ENCODE measurements at regions not wholly inside any gene's neighbourhood (a gene's known extent, or its start where the extent isn't known, plus 50 kb on each side); places are given as distances from the start of the nearest gene placed in this dataset.

- H3K79me1 ChIP-seq (ENCODE audit: low read depth, low read length) = no peaks in the 10 kb centered on the region
- H2BK120ac ChIP-seq (ENCODE audit: low read depth, low read length) = no peak overlapping the region
- H2BK12ac ChIP-seq (ENCODE audit: low read length) = no peak overlapping the region
- DNase-seq (ENCODE audit: low spot score) = no peak
- no peak overlapping the region for H2BK5ac ChIP-seq (ENCODE audit: low read length)
- no peak overlapping the region for H3K4me2 ChIP-seq (ENCODE audit: insufficient read depth, low read length, poor library complexity, severe bottlenecking)
- no peak overlapping the region for H3K4me3 ChIP-seq (ENCODE audit: low read length in 2 of 2)
- H2BK15ac ChIP-seq (ENCODE audit: low read length) = no peak overlapping the region
- H3K4ac ChIP-seq (ENCODE audit: low read length) = no peak overlapping the region
- H3K18ac ChIP-seq (ENCODE audit: low read length) = no peak overlapping the region
- WGBS, 2 donors (ENCODE audit: extremely low coverage in 2 of 2, insufficient read length in 2 of 2, insufficient replicate concordance in 1 of 2) = no CpG with 5 or more reads among the region's 3 CpGs
- no peak overlapping the region for H3K27ac ChIP-seq (replicated peaks; ENCODE audit: low read length)
- H2AFZ ChIP-seq (ENCODE audit: low read length) = peak overlapping the region; percentile 41
- no peak overlapping the region for H3K14ac ChIP-seq (ENCODE audit: low read length)
- no peak overlapping the region for H2AK5ac ChIP-seq (ENCODE audit: low read depth, low read length)
- H3K36me3 ChIP-seq (replicated peaks in 1 of 2; ENCODE audit: control insufficient read depth in 2 of 2, insufficient read depth in 2 of 2, low read length in 2 of 2) = no peaks in the 10 kb centered on the region
- no peaks in the 10 kb centered on the region for H3K27me3 ChIP-seq (ENCODE audit: control insufficient read depth in 3 of 3, insufficient read depth in 3 of 3, low read depth in 1 of 3, low read length in 3 of 3)
- no peaks in the 10 kb centered on the region for H3K9me3 ChIP-seq (replicated peaks in 1 of 2; ENCODE audit: control insufficient read depth in 2 of 2, insufficient read depth in 1 of 2, low read depth in 1 of 2, low read length in 2 of 2)
- no peak overlapping the region for H3K23ac ChIP-seq (ENCODE audit: low read depth, low read length, poor library complexity)
- no peak overlapping the region for H4K91ac ChIP-seq (ENCODE audit: low read depth, low read length, poor library complexity)
- no peak overlapping the region for H3K9ac ChIP-seq (ENCODE audit: low read depth, low read length, poor library complexity)
- H3K4me1 ChIP-seq (ENCODE audit: control insufficient read depth in 2 of 2, insufficient read depth in 1 of 2, low read depth in 1 of 2, low read length in 2 of 2) = peaks cover 7 to 30% of the 10 kb centered on the region in 2 donors
- H4K8ac ChIP-seq (ENCODE audit: low read depth, low read length) = no peak overlapping the region
Measured at GRCh38 chr2:157076526-157077161, 180.9 kb upstream of the GALNT5 start.

GRCh38 chr2:157077753-157078350 is 179.7 kb upstream of the GALNT5 start:
- Histone ChIP-seq H3K27ac (replicated peaks; ENCODE audit: low read length) (no peak overlapping the region), H4K91ac (ENCODE audit: low read depth, low read length, poor library complexity) (no peak overlapping the region), H2BK12ac (ENCODE audit: low read length) (no peak overlapping the region)

GRCh38 chr2:157082950-157083349 is 174.6 kb upstream of the GALNT5 start:
- H2AK5ac ChIP-seq (ENCODE audit: low read depth, low read length) = no peak overlapping the region
- H3K27ac ChIP-seq (replicated peaks; ENCODE audit: low read length) = no peak overlapping the region
- no peak overlapping the region for H2BK5ac ChIP-seq (ENCODE audit: low read length)
- H3K9me3 ChIP-seq (replicated peaks in 1 of 2; ENCODE audit: control insufficient read depth in 2 of 2, insufficient read depth in 1 of 2, low read depth in 1 of 2, low read length in 2 of 2) = no peaks in the 10 kb centered on the region
- H2BK12ac ChIP-seq (ENCODE audit: low read length) = no peak overlapping the region
- no peak overlapping the region for H3K9ac ChIP-seq (ENCODE audit: low read depth, low read length, poor library complexity)
- H3K27me3 ChIP-seq (ENCODE audit: control insufficient read depth in 3 of 3, insufficient read depth in 3 of 3, low read depth in 1 of 3, low read length in 3 of 3) = no peaks in the 10 kb centered on the region
- no peak overlapping the region for H2AFZ ChIP-seq (ENCODE audit: low read length)
- no peak overlapping the region for H2BK120ac ChIP-seq (ENCODE audit: low read depth, low read length)
- H3K4me2 ChIP-seq (ENCODE audit: insufficient read depth, low read length, poor library complexity, severe bottlenecking) = no peak overlapping the region
- no peak overlapping the region for H2BK15ac ChIP-seq (ENCODE audit: low read length)
- H3K18ac ChIP-seq (ENCODE audit: low read length) = no peak overlapping the region
- H3K79me1 ChIP-seq (ENCODE audit: low read depth, low read length) = no peaks in the 10 kb centered on the region
- no peaks in the 10 kb centered on the region for H3K36me3 ChIP-seq (replicated peaks in 1 of 2; ENCODE audit: control insufficient read depth in 2 of 2, insufficient read depth in 2 of 2, low read length in 2 of 2)
- no peak overlapping the region for H3K4ac ChIP-seq (ENCODE audit: low read length)
- peaks cover 3 to 14% of the 10 kb centered on the region in 2 donors for H3K4me1 ChIP-seq (ENCODE audit: control insufficient read depth in 2 of 2, insufficient read depth in 1 of 2, low read depth in 1 of 2, low read length in 2 of 2)
- H3K23ac ChIP-seq (ENCODE audit: low read depth, low read length, poor library complexity) = no peak overlapping the region
- H3K4me3 ChIP-seq (ENCODE audit: low read length in 2 of 2) = no peak overlapping the region
- DNase-seq (ENCODE audit: low spot score) = no peak
- no peak overlapping the region for H4K91ac ChIP-seq (ENCODE audit: low read depth, low read length, poor library complexity)
- no peak overlapping the region for H3K14ac ChIP-seq (ENCODE audit: low read length)
- H4K8ac ChIP-seq (ENCODE audit: low read depth, low read length) = no peak overlapping the region

More at GRCh38 chr2:157077753-157078350, 179.7 kb upstream of the GALNT5 start:
- H3K23ac ChIP-seq (ENCODE audit: low read depth, low read length, poor library complexity) = no peak overlapping the region
- no peaks in the 10 kb centered on the region for H3K79me1 ChIP-seq (ENCODE audit: low read depth, low read length)
- no peaks in the 10 kb centered on the region for H3K9me3 ChIP-seq (replicated peaks in 1 of 2; ENCODE audit: control insufficient read depth in 2 of 2, insufficient read depth in 1 of 2, low read depth in 1 of 2, low read length in 2 of 2)
- H2AK5ac ChIP-seq (ENCODE audit: low read depth, low read length) = no peak overlapping the region
- no peaks in the 10 kb centered on the region for H3K27me3 ChIP-seq (ENCODE audit: control insufficient read depth in 3 of 3, insufficient read depth in 3 of 3, low read depth in 1 of 3, low read length in 3 of 3)
- no peak overlapping the region for H4K8ac ChIP-seq (ENCODE audit: low read depth, low read length)
- no peak for DNase-seq (ENCODE audit: low spot score)
- H3K4me3 ChIP-seq (ENCODE audit: low read length in 2 of 2) = no peak overlapping the region
- peaks cover 7 to 30% of the 10 kb centered on the region in 2 donors for H3K4me1 ChIP-seq (ENCODE audit: control insufficient read depth in 2 of 2, insufficient read depth in 1 of 2, low read depth in 1 of 2, low read length in 2 of 2)
- H2BK120ac ChIP-seq (ENCODE audit: low read depth, low read length) = no peak overlapping the region
- no peak overlapping the region for H2BK15ac ChIP-seq (ENCODE audit: low read length)
- no peaks in the 10 kb centered on the region for H3K36me3 ChIP-seq (replicated peaks in 1 of 2; ENCODE audit: control insufficient read depth in 2 of 2, insufficient read depth in 2 of 2, low read length in 2 of 2)
- no peak overlapping the region for H3K4ac ChIP-seq (ENCODE audit: low read length)
- H3K9ac ChIP-seq (ENCODE audit: low read depth, low read length, poor library complexity) = no peak overlapping the region
- H2BK5ac ChIP-seq (ENCODE audit: low read length) = no peak overlapping the region
- no peak overlapping the region for H3K4me2 ChIP-seq (ENCODE audit: insufficient read depth, low read length, poor library complexity, severe bottlenecking)
- H3K18ac ChIP-seq (ENCODE audit: low read length) = no peak overlapping the region
- no peak overlapping the region for H2AFZ ChIP-seq (ENCODE audit: low read length)
- H3K14ac ChIP-seq (ENCODE audit: low read length) = no peak overlapping the region

GRCh38 chr2:157085522-157085921 is 172.0 kb upstream of the GALNT5 start:
- no peaks in the 10 kb centered on the region for H3K27me3 ChIP-seq (ENCODE audit: control insufficient read depth in 3 of 3, insufficient read depth in 3 of 3, low read depth in 1 of 3, low read length in 3 of 3)

More at GRCh38 chr2:157085522-157085921, 172.0 kb upstream of the GALNT5 start:
- Histone ChIP-seq H2BK5ac (ENCODE audit: low read length) (no peak overlapping the region), H3K9ac (ENCODE audit: low read depth, low read length, poor library complexity) (no peak overlapping the region), H3K36me3 (replicated peaks in 1 of 2; ENCODE audit: control insufficient read depth in 2 of 2, insufficient read depth in 2 of 2, low read length in 2 of 2) (no peaks in the 10 kb centered on the region), H2BK120ac (ENCODE audit: low read depth, low read length) (no peak overlapping the region), H2BK12ac (ENCODE audit: low read length) (no peak overlapping the region), H3K14ac (ENCODE audit: low read length) (no peak overlapping the region), H3K4me1 (ENCODE audit: control insufficient read depth in 2 of 2, insufficient read depth in 1 of 2, low read depth in 1 of 2, low read length in 2 of 2) (peaks cover 0 to 5% of the 10 kb centered on the region in 2 donors), H2AK5ac (ENCODE audit: low read depth, low read length) (no peak overlapping the region), H3K4me2 (ENCODE audit: insufficient read depth, low read length, poor library complexity, severe bottlenecking) (no peak overlapping the region), H3K4me3 (ENCODE audit: low read length in 2 of 2) (no peak overlapping the region), H3K4ac (ENCODE audit: low read length) (no peak overlapping the region), H3K27ac (replicated peaks; ENCODE audit: low read length) (no peak overlapping the region), H2AFZ (ENCODE audit: low read length) (no peak overlapping the region), H3K79me1 (ENCODE audit: low read depth, low read length) (no peaks in the 10 kb centered on the region), H4K8ac (ENCODE audit: low read depth, low read length) (no peak overlapping the region), H3K18ac (ENCODE audit: low read length) (no peak overlapping the region), H4K91ac (ENCODE audit: low read depth, low read length, poor library complexity) (no peak overlapping the region), H3K23ac (ENCODE audit: low read depth, low read length, poor library complexity) (no peak overlapping the region), H2BK15ac (ENCODE audit: low read length) (no peak overlapping the region), H3K9me3 (replicated peaks in 1 of 2; ENCODE audit: control insufficient read depth in 2 of 2, insufficient read depth in 1 of 2, low read depth in 1 of 2, low read length in 2 of 2) (no peaks in the 10 kb centered on the region)
- no peak for DNase-seq (ENCODE audit: low spot score)
- WGBS, 2 donors (ENCODE audit: extremely low coverage in 2 of 2, insufficient read length in 2 of 2, insufficient replicate concordance in 1 of 2) = no CpG with 5 or more reads among the region's 1 CpG
